HK-2 (cell line): ENCODE measurements at regions not wholly inside any gene's neighbourhood (a gene's known extent, or its start where the extent isn't known, plus 50 kb on each side); places are given as distances from the start of the nearest gene placed in this dataset.

Source experiments
- DNase-seq: peaks from one replicate; pipeline ENCODE4 v3.0.0-alpha.2; 2018; ENCODE audit not compliant: unreplicated experiment

GRCh38 chr10:90458571-90458970, 399.3 kb downstream of the HTR7 start:
- no peak for DNase-seq

- no peak for DNase-seq
Observed at GRCh38 chr10:90461437-90462155, 396.2 kb downstream of the HTR7 start.

- DNase-seq: no peak
Observed at GRCh38 chr10:90462749-90463470, 394.9 kb downstream of the HTR7 start.

- DNase-seq: no peak
Observed at GRCh38 chr10:90464329-90464728, 393.5 kb downstream of the HTR7 start.

GRCh38 chr10:90470966-90471365, 386.9 kb downstream of the HTR7 start:
- no peak for DNase-seq

- no peak for DNase-seq
Observed at GRCh38 chr10:90480466-90480865, 377.4 kb downstream of the HTR7 start.

- no peak for DNase-seq
Observed at GRCh38 chr10:90481326-90481923, 376.4 kb downstream of the HTR7 start.

- no peak for DNase-seq
Observed at GRCh38 chr10:90484518-90484917, 373.3 kb downstream of the HTR7 start.

GRCh38 chr10:90494183-90494582, 363.7 kb downstream of the HTR7 start:
- DNase-seq: no peak

- no peak for DNase-seq
Observed at GRCh38 chr10:90504172-90504571, 353.7 kb downstream of the HTR7 start.

GRCh38 chr10:90526721-90527120, 331.1 kb downstream of the HTR7 start:
- DNase-seq: no peak

- no peak for DNase-seq
Observed at GRCh38 chr10:90530521-90530920, 327.3 kb downstream of the HTR7 start.

- DNase-seq: no peak
Observed at GRCh38 chr10:90557385-90557784, 300.5 kb downstream of the HTR7 start.

- DNase-seq: no peak
Observed at GRCh38 chr10:90560331-90560730, 297.5 kb downstream of the HTR7 start.

- no peak for DNase-seq
Observed at GRCh38 chr10:90561666-90562065, 296.2 kb downstream of the HTR7 start.

GRCh38 chr10:90571481-90572258, 286.2 kb downstream of the HTR7 start:
- no peak for DNase-seq

GRCh38 chr10:90575125-90575524, 282.7 kb downstream of the HTR7 start:
- no peak for DNase-seq

GRCh38 chr10:90577569-90577968, 280.3 kb downstream of the HTR7 start:
- no peak for DNase-seq

- DNase-seq: no peak
Observed at GRCh38 chr10:90579602-90580242, 278.1 kb downstream of the HTR7 start.

- DNase-seq: no peak
Observed at GRCh38 chr10:90583416-90583815, 274.4 kb downstream of the HTR7 start.

- no peak for DNase-seq
Observed at GRCh38 chr10:90587081-90587491, 270.8 kb downstream of the HTR7 start.

- no peak for DNase-seq
Observed at GRCh38 chr10:90587561-90587960, 270.3 kb downstream of the HTR7 start.
